H7 (cell line): ENCODE measurements at regions not wholly inside any gene's neighbourhood (a gene's known extent, or its start where the extent isn't known, plus 50 kb on each side); places are given as distances from the start of the nearest gene placed in this dataset.
A peak's percentile ranks its signal among the peaks of the same experiment; 100 is the strongest.
"Not testable (repeated sequence)": the region's sequence is repeated elsewhere in the genome, so short reads cannot be mapped to it uniquely, and the experiment has no call there.

ENCODE experiments used
- DNase-seq: peaks from one replicate; pipeline ENCODE4 v3.0.0; 2012
- H3K27me3 ChIP-seq: 2 replicates; pipeline ENCODE4 v1.6.0; 2011; ENCODE audit warnings: mild to moderate bottlenecking, low read length; ENCODE audit not compliant: control insufficient read depth, insufficient read depth
- H3K36me3 ChIP-seq: replicated peaks from 2 replicates; pipeline ENCODE4 v1.5.1; 2011; ENCODE audit warnings: low read length; ENCODE audit not compliant: control insufficient read depth, insufficient read depth
- H3K4me3 ChIP-seq: 2 replicates; pipeline ENCODE4 v1.5.1; 2011; ENCODE audit warnings: low read depth, mild to moderate bottlenecking, control low read depth, low read length, moderate library complexity; ENCODE audit not compliant: insufficient read depth

- not testable (repeated sequence) for H3K27me3 ChIP-seq, H3K4me3 ChIP-seq, H3K36me3 ChIP-seq, DNase-seq
These were observed 1711.3 kb downstream of the KHDRBS2 start for GRCh38 chr6:60574723-60575122.

- not testable (repeated sequence) for H3K36me3 ChIP-seq, DNase-seq, H3K27me3 ChIP-seq, H3K4me3 ChIP-seq
These were observed 1713.4 kb downstream of the KHDRBS2 start for GRCh38 chr6:60572607-60573006.

GRCh38 chr6:60571293-60572016 is 1714.6 kb downstream of the KHDRBS2 start:
- DNase-seq, result peak; percentile 1
- H3K4me3 ChIP-seq, H3K27me3 ChIP-seq, H3K36me3 ChIP-seq: not testable (repeated sequence)

DNA sequence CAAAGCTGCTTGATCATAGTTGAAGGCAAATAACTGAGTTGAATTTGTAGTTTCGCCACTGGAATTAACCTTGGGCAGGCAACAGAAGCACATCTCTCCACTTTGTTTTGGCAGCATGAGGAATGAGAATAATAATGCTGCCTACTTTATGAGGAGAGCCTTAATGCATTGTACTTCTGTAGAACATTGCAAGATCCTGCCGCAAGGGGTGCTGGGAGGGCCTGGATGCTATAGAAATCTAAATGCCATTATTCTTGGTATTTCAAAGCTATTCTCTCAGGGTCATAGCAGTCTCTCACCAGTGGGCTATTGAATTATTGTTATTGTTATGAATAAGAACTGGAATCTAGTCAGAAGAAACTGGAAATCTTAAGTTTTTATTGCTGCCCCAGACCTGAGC is 1715.4 kb downstream of the KHDRBS2 start:
- DNase-seq, H3K27me3 ChIP-seq, H3K4me3 ChIP-seq, H3K36me3 ChIP-seq: not testable (repeated sequence)

- not testable (repeated sequence) for H3K4me3 ChIP-seq, H3K36me3 ChIP-seq, DNase-seq, H3K27me3 ChIP-seq
These were observed 1718.4 kb downstream of the KHDRBS2 start for GRCh38 chr6:60567447-60568187.

DNA sequence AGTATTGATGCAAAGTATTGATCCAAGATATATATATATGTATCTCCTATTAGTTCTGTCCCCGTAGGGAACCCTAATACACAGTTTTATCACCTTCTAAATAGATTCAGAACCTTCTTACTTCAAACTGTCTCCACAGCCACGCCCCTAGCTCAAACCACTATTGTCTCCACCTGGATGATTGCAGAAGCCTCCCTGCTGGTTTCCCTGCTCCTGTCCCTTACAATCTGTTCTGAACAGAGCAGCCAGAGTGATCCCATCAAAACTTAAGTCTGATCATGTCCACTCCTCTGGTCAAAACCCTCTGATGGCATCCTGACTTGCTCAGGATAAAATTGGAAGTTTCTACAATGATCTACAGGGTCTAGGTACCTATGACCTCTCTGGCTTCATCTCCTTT is 1719.6 kb downstream of the KHDRBS2 start:
- H3K27me3 ChIP-seq, H3K4me3 ChIP-seq, H3K36me3 ChIP-seq, DNase-seq: not testable (repeated sequence)

- not testable (repeated sequence) for H3K36me3 ChIP-seq, H3K4me3 ChIP-seq, H3K27me3 ChIP-seq, DNase-seq
These were observed 1726.3 kb downstream of the KHDRBS2 start for GRCh38 chr6:60559702-60560101.

GRCh38 chr6:60547340-60547739 is 1738.7 kb downstream of the KHDRBS2 start:
- not testable (repeated sequence) for H3K4me3 ChIP-seq, H3K27me3 ChIP-seq, H3K36me3 ChIP-seq, DNase-seq

DNA sequence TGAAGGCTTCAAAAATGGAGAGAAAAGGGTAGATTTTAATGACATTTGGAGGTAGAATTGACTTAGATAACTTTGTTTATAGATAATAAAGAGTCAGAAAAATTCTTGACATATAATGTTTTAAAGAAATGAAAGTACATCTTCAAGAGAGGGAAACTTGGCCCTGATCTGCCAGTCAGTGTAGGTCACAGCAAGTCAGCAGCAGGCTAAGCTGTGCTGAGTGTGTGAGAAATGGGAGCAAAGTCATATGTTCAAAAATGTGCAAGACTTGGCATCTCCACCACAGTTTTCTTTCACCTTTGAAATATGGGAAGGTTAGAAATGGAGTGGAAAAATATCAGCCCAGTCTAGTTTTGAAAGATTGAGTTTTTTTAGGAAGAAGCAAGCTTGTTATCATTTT is 1761.3 kb downstream of the KHDRBS2 start:
- not testable (repeated sequence) for H3K36me3 ChIP-seq, H3K27me3 ChIP-seq, DNase-seq, H3K4me3 ChIP-seq

DNA sequence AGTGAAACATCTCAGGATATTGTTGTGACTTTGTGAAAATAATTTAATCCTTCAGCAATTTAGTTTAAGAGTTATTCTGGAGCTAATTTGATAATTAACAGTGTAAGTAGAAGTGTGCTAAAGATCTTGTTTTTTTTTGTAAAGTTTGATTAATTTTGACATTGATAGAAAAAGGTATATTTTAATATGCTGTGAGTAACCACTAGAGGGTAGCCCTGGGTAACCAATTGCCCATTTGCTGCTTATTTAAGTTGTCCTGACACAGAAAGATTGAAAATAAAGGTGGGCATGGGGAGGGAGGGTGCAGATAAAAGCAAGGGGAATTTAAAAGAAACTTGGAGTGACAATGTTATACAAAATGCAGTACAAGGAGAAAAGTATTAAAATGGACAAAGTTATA is 1808.3 kb downstream of the KHDRBS2 start:
- not testable (repeated sequence) for DNase-seq, H3K27me3 ChIP-seq, H3K4me3 ChIP-seq, H3K36me3 ChIP-seq

DNA sequence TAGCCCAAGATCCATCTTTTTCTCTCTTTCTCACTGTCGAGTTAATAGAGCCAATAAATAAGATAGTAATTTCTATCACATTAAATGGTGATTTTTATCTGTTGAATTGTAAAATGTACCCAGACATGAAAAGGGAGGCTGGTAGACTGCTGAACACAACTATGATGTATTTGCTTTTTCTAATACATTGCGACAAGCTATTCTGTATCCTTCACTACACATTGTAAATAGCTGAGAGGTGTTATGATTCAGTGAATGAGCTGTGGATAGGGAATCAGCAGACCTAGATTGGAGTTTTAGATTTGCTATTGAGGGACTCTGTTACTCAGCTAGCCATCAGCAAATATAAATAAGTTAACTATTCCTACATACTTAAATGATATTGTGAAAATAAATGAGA is 1812.2 kb downstream of the KHDRBS2 start:
- H3K27me3 ChIP-seq, H3K4me3 ChIP-seq, DNase-seq, H3K36me3 ChIP-seq: not testable (repeated sequence)

DNA sequence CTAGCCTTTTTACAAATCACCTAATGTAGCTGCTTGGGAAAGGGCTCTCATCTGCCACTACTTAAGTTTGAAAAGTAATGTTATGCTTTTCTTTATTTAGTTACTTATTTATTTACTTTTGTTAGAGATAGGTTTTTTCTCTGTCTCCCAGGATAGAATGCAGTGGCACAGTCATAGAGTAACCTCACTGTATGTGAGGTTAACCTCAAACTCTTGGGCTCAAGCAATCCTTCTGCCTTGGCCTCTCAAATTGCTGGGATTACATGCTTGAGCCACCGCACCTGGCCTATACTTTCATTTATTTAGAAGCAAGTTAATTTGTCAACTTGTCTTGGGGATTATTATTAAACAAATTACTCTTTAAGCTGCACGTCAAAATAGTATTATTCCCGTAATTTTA is 1814.6 kb downstream of the KHDRBS2 start:
- DNase-seq, H3K4me3 ChIP-seq, H3K36me3 ChIP-seq, H3K27me3 ChIP-seq: not testable (repeated sequence)

GRCh38 chr6:60450428-60450827 is 1835.6 kb downstream of the KHDRBS2 start:
- not testable (repeated sequence) for H3K36me3 ChIP-seq, H3K4me3 ChIP-seq, H3K27me3 ChIP-seq, DNase-seq

DNA sequence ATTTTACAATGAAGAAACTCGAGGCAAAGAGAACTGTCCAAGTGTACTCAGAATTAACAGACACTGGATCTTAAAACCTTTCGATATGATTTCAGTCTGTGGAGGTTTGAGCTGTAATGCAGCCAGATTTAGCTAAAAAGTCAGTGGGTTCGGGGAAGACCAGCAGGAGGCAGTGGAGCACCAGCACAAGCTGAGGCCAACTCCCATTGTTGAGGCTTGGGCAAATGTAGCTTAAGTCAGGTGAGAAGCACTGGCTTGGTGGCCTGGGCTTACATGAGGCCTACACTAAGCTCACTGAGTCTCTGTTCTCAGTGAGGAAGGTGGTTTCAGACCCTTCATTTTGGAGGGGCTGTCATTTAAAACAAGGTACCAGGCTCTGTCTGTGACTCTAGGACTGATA is 1841.5 kb downstream of the KHDRBS2 start:
- H3K36me3 ChIP-seq, H3K27me3 ChIP-seq, DNase-seq: not testable (repeated sequence)

DNA sequence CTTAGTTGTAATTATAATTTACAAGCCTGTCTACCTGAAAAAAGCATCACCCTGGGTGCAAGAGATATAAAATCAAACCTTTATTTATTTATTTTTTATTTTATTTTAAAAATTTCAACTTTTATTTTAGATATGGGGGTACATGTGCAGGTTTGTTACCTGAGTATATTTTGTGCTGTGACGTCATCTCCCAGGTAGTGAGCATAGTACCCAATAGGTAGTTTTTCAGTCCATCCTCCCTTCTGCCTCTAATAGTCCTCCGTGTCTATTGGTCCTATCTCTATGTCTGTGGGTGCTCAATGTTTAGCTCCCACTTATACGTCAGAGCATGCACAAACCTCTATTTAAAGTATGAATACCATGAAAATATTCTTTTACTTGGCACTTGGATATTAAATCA is 1846.3 kb downstream of the KHDRBS2 start:
- not testable (repeated sequence) for H3K27me3 ChIP-seq, H3K36me3 ChIP-seq, DNase-seq, H3K4me3 ChIP-seq

More for the DNA sequence above, 1841.5 kb downstream of the KHDRBS2 start:
- H3K4me3 ChIP-seq, result not testable (repeated sequence)
